HFFc6 (cell line): ENCODE measurements at regions not wholly inside any gene's neighbourhood (a gene's known extent, or its start where the extent isn't known, plus 50 kb on each side); places are given as distances from the start of the nearest gene placed in this dataset.

ENCODE experiments used
- DNase-seq: peaks from one replicate; pipeline ENCODE4 v3.0.0-alpha.2; 2018
- H3K27ac Mint-ChIP-seq: 2 replicates; pipeline ENCODE4 v1.8.0; 2020; ENCODE audit warnings: mild to moderate bottlenecking, mixed read lengths
- H3K27me3 Mint-ChIP-seq: 2 replicates; pipeline ENCODE4 v1.8.0; 2021; ENCODE audit warnings: mild to moderate bottlenecking, moderate library complexity, mixed read lengths; ENCODE audit not compliant: insufficient read depth
- H3K36me3 Mint-ChIP-seq: 2 replicates; pipeline ENCODE4 v1.8.0; 2021; ENCODE audit warnings: low read depth, mixed read lengths
- H3K4me1 Mint-ChIP-seq: 2 replicates; pipeline ENCODE4 v1.8.0; 2020; ENCODE audit warnings: low read depth, mixed read lengths
- H3K4me3 Mint-ChIP-seq: 2 replicates; pipeline ENCODE4 v1.8.0; 2020; ENCODE audit warnings: mild to moderate bottlenecking, moderate library complexity, mixed read lengths
- H3K9me3 Mint-ChIP-seq: 2 replicates; pipeline ENCODE4 v1.8.0; 2020; ENCODE audit warnings: mild to moderate bottlenecking, mixed read lengths
- TF ChIP-seq, protein P1 (sequence below): fragments of 200-600 bp; sonication (generic); IDR thresholded peaks from 2 replicates; pipeline ENCODE4 v1.5.0; 2021; ENCODE audit warnings: antibody characterized with exemption, mild to moderate bottlenecking

DNA sequence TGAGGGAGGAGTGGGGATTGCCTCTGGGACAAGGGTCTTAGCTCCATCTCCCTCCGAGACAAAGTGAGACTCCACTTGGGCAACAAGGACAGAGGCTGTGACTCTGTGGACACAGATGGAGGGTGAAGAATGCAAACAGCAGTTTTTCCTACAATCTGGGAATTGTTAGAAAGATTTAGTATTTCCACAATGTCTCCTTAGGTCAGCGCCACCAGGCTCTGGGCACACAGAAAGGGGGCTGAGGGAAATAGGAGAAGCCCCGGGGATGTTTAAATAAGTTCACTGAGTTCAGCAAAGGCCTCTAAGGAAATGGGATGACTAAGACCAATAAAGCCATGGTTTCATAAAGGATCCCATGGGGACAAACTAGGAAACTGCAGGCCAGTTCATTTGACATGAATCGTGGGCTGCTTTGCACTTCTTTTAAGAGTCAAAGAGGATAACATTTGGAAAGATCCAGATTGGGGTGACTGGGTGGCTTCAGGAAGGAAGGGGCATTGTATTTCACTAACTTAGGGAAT is 219.8 kb upstream of the GLI3 start:
- no peak for DNase-seq
- Mint-ChIP-seq H3K4me1 (no peaks in the 10 kb centered on the region), H3K9me3 (no peaks in the 10 kb centered on the region)

DNA sequence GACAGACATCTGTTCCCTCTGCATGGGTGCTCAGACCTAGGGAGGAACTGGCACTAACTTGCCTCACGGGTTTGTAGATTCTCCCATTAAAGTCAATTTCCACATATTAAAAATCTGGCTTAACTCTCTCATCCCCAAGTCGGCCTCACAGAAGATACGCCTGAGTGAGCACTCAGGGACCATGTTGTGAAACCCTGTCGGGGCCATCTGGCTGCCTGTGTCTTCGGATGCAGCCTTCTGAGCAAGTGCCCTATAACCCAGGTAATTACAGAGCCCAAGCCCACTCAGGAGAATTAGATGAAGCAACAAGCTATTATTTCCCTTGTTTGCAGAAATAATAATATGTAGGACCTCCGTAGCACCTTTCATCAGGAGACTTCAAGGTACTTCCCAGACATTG is 219.3 kb upstream of the GLI3 start:
- Mint-ChIP-seq H3K4me1 (no peaks in the 10 kb centered on the region), H3K9me3 (no peaks in the 10 kb centered on the region), H3K27me3 (peaks cover 29% of the 10 kb centered on the region), H3K27ac (no peak overlapping the region), H3K4me3 (no peak overlapping the region), H3K36me3 (no peaks in the 10 kb centered on the region)
- no peak for DNase-seq
- TF ChIP-seq, protein P1, sequence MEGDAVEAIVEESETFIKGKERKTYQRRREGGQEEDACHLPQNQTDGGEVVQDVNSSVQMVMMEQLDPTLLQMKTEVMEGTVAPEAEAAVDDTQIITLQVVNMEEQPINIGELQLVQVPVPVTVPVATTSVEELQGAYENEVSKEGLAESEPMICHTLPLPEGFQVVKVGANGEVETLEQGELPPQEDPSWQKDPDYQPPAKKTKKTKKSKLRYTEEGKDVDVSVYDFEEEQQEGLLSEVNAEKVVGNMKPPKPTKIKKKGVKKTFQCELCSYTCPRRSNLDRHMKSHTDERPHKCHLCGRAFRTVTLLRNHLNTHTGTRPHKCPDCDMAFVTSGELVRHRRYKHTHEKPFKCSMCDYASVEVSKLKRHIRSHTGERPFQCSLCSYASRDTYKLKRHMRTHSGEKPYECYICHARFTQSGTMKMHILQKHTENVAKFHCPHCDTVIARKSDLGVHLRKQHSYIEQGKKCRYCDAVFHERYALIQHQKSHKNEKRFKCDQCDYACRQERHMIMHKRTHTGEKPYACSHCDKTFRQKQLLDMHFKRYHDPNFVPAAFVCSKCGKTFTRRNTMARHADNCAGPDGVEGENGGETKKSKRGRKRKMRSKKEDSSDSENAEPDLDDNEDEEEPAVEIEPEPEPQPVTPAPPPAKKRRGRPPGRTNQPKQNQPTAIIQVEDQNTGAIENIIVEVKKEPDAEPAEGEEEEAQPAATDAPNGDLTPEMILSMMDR = no peak

More for the DNA sequence above, 219.8 kb upstream of the GLI3 start:
- Mint-ChIP-seq H3K27ac (no peak overlapping the region), H3K36me3 (no peaks in the 10 kb centered on the region), H3K4me3 (no peak overlapping the region), H3K27me3 (peaks cover 32% of the 10 kb centered on the region)
- TF ChIP-seq, protein P1 = no peak

DNA sequence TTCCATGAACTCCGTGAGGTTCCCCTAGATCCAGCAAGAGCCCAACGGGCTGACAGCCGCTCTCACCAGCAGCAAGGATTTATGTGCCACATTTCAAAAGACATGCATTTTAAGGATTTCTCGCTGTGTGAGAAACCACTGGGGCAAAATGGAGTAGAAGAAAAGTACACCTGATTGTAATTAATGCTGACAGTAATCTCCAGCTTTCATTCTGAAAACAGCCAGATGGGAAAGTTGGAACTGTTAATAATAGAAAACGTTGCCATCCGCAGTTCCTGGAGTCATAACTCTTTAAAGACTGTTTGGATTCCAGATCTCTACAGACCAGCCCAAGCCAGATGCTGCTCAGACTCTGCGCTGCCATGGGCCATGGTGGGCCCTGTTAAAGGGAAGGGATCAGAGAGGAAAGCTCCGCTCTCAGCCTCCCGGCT is 216.9 kb upstream of the GLI3 start:
- H3K36me3 Mint-ChIP-seq = no peaks in the 10 kb centered on the region
- H3K9me3 Mint-ChIP-seq = no peaks in the 10 kb centered on the region
- no peaks in the 10 kb centered on the region for H3K4me1 Mint-ChIP-seq
- no peak overlapping the region for H3K4me3 Mint-ChIP-seq
- TF ChIP-seq, protein P1 = no peak
- no peak overlapping the region for H3K27ac Mint-ChIP-seq
- no peak for DNase-seq
- peaks cover 25% of the 10 kb centered on the region for H3K27me3 Mint-ChIP-seq

DNA sequence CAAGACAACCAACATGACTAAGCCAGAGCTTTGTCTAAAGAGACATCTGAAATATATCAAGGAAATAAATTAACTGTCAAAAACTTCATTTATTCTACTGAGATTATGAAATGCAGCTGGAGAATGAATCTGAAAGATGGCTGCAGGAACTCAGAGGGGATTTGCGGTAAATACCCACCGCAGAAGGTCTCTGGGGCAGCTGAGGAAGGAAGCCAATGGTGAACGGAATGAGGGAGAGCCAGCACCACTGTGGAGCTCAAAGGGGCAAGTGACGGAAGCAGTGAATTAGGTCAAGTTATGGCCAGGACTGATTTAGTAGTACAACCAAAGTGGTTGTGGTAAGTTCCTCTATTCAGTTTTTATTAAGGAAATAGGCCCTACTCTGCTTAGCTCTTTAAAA is 215.3 kb upstream of the GLI3 start:
- Mint-ChIP-seq H3K36me3 (no peaks in the 10 kb centered on the region), H3K27me3 (peaks cover 24% of the 10 kb centered on the region), H3K27ac (no peak overlapping the region), H3K9me3 (no peaks in the 10 kb centered on the region), H3K4me1 (no peaks in the 10 kb centered on the region), H3K4me3 (no peak overlapping the region)
- DNase-seq = no peak
- TF ChIP-seq, protein P1 = no peak

DNA sequence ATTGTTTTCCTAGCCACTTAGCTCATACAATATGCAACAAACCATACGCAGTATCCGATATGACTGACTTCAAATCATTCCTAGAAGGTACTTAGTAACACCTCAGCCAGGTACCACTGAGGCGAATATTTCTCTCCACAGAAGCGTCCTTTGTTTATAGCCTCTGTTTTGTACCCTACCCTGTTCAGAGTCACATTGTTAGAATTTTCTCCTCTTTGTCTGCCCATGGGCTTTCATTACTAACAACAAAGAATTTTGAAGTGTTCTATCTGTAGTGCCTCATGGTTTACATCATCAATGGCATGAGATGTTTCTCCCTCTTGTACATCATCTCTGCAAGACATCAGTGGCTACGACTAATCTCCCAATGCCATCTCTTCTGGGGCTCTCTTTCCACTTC is 212.4 kb upstream of the GLI3 start:
- no peak overlapping the region for H3K4me3 Mint-ChIP-seq
- H3K27me3 Mint-ChIP-seq = peaks cover 4% of the 10 kb centered on the region
- H3K27ac Mint-ChIP-seq = no peak overlapping the region
- no peaks in the 10 kb centered on the region for H3K9me3 Mint-ChIP-seq
- H3K36me3 Mint-ChIP-seq = no peaks in the 10 kb centered on the region
- no peaks in the 10 kb centered on the region for H3K4me1 Mint-ChIP-seq
- DNase-seq = no peak
- TF ChIP-seq, protein P1 = no peak

DNA sequence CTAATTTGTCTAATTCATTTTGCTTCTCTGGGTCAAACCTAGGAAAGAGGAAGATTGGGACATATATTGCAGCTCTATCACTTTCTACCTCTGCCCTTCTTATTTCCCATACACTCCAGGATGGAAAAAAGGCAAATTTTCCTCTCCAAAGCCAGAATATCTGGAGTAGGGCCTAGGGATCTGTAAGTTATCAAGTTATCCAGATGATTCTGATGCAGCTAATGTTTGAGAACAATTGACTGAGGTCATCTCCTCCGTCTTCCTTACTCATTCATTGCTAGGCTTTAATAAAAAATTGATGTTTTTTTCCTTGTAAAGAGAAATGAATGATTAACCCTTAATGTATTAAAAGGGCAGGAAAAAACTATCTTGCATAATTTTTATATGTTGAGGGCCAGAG is 211.9 kb upstream of the GLI3 start:
- Mint-ChIP-seq H3K36me3 (no peaks in the 10 kb centered on the region), H3K27me3 (no peaks in the 10 kb centered on the region; the same call in 1 of the 2 replicates), H3K4me1 (no peaks in the 10 kb centered on the region), H3K4me3 (no peak overlapping the region), H3K9me3 (no peaks in the 10 kb centered on the region), H3K27ac (no peak overlapping the region)
- TF ChIP-seq, protein P1 = no peak
- DNase-seq = no peak
